Mammary epithelial cell (primary cell): ENCODE measurements at regions not wholly inside any gene's neighbourhood (a gene's known extent, or its start where the extent isn't known, plus 50 kb on each side); places are given as distances from the start of the nearest gene placed in this dataset.

Experiments
- CTCF ChIP-seq, 2 donors: IDR thresholded peaks in 1 of 2; conservative IDR thresholded peaks in 1 of 2; 2 replicates each; pipeline ENCODE4 v1.5.1; 2011 to 2012; ENCODE audit warnings: inconsistent platforms in 2 of 2, low read length in 2 of 2, mild to moderate bottlenecking in 2 of 2, control low read depth in 1 of 2, low read depth in 1 of 2; ENCODE audit not compliant: insufficient read depth in 1 of 2; ENCODE audit errors: extremely low read depth in 1 of 2
- EZH2 ChIP-seq: IDR thresholded peaks from 2 replicates; pipeline ENCODE4 v1.6.1; 2012; ENCODE audit warnings: low read length, inconsistent platforms, borderline replicate concordance

- TF ChIP-seq CTCF (conservative IDR thresholded peaks at IDR 0.05 in 1 of 2, IDR thresholded peaks at IDR 0.05 in 1 of 2; ENCODE audit: extremely low read depth in 1 of 2, insufficient read depth in 1 of 2, low read depth in 1 of 2, low read length in 2 of 2) = no peak
- no peak for TF ChIP-seq EZH2
Observed at GRCh38 chr20:36082315-36082915, 72.1 kb upstream of the EPB41L1 start.
